ENCODE measurements at regions not wholly inside any gene's neighbourhood (a gene's known extent, or its start where the extent isn't known, plus 50 kb on each side); places are given as distances from the start of the nearest gene placed in this dataset.

DNA sequence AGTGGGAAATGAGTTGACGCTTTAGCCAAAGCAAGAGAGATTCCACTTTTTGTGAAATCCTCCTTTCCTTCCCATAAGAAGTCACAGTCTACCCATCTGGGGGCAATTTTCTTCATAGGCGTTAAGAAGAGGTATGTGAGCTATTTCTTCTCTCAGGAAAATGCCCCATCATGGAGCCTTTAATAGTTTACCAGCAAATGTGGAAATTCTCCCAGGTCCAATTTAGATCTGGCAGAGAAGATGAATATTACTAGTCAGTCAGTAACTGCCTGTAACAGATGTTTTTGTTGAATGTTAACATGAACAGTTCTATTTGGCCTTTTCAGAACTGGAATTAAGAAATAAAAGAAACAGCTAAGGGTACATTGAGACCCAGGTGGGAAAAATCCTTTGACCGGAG is 156.4 kb upstream of the RFX3 start:
- H3F3A ChIP-seq (replicated peaks; ENCODE audit: insufficient read depth) = no peaks in the 10 kb centered on the region
- no peak overlapping the region for H3K9ac ChIP-seq
- H3K4me1 ChIP-seq (ENCODE audit: control insufficient read depth in 1 of 2, insufficient read depth in 2 of 2, low read depth in 1 of 2, low read length in 1 of 2) = no peaks in the 10 kb centered on the region; a peak in 1 of 4 replicates
- H3K79me2 ChIP-seq (ENCODE audit: insufficient read depth) = no peaks in the 10 kb centered on the region
- no peaks in the 10 kb centered on the region for H3K9me2 ChIP-seq
- no peak overlapping the region for H2AFZ ChIP-seq (ENCODE audit: low read depth)
- no peaks in the 10 kb centered on the region for H3K27me3 ChIP-seq (ENCODE audit: insufficient read depth)
- no peaks in the 10 kb centered on the region for H4K20me1 ChIP-seq (ENCODE audit: insufficient read depth)
- no peak overlapping the region for H3K4me2 ChIP-seq
- no peak for DNase-seq
- H3K4me3 ChIP-seq (ENCODE audit: low read depth in 2 of 2, low read length in 1 of 2) = no peak overlapping the region
- H3K9me3 ChIP-seq = no peaks in the 10 kb centered on the region
- no peak for TF ChIP-seq CHD2 (IDR thresholded peaks at IDR 0.05; ENCODE audit: low read length, partially characterized antibody)
- no peak for TF ChIP-seq GATA2 (CRISPR knock-in tag; IDR thresholded peaks at IDR 0.05)
- TF ChIP-seq RAD21 (IDR thresholded peaks at IDR 0.05; ENCODE audit: low read length) = no peak
- TF ChIP-seq NFIC (IDR thresholded peaks at IDR 0.05; ENCODE audit: borderline replicate concordance) = no peak
- no peak for TF ChIP-seq RFX5 (IDR thresholded peaks at IDR 0.05; ENCODE audit: low read length)
- CTCF ChIA-PET = interaction anchor here (0.9 to 1.1 kb wide), 2 partner anchors 26 to 51 kb away, joined by 3 read pairs; no protein-coding TSS in a partner anchor
- H3K36me3 ChIP-seq (replicated peaks in 1 of 2; ENCODE audit: control insufficient read depth in 1 of 2, insufficient read depth in 2 of 2, low read length in 1 of 2) = no peaks in the 10 kb centered on the region
- H3K27ac ChIP-seq (ENCODE audit: low read depth in 2 of 2, low read length in 1 of 2) = no peak overlapping the region
- POLR2A ChIA-PET = no interaction called here
- 83% methylated on average over 3 of the region's 3 CpGs for WGBS (ENCODE audit: low lambda C conversion rate)

DNA sequence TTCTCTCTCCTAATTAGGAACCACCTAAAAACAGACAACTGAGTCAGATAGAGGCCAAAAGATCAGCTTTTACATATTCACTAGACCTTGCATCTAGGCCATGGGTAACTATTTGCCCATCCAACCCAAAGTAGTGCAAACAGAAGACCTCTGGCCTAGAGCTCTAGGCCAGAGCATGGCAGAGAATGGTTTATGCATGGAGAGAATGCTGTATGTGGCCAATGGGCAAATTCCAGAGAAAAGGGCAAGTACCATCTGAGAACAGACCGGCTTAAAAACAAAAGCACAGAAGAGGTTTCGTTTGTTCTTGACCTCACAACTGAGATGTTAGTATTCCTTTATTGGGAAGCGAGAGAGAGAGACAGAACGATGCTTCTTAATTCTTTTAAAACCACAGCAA is 151.7 kb upstream of the RFX3 start:
- Histone ChIP-seq H3K9me2 (no peaks in the 10 kb centered on the region), H3K36me3 (replicated peaks in 1 of 2; ENCODE audit: control insufficient read depth in 1 of 2, insufficient read depth in 2 of 2, low read length in 1 of 2) (no peaks in the 10 kb centered on the region), H3K79me2 (ENCODE audit: insufficient read depth) (no peaks in the 10 kb centered on the region), H3K9ac (no peak overlapping the region), H3K4me3 (ENCODE audit: low read depth in 2 of 2, low read length in 1 of 2) (no peak overlapping the region), H4K20me1 (ENCODE audit: insufficient read depth) (no peaks in the 10 kb centered on the region), H3F3A (replicated peaks; ENCODE audit: insufficient read depth) (no peaks in the 10 kb centered on the region), H3K4me2 (no peak overlapping the region), H3K27me3 (ENCODE audit: insufficient read depth) (no peaks in the 10 kb centered on the region), H3K4me1 (ENCODE audit: control insufficient read depth in 1 of 2, insufficient read depth in 2 of 2, low read depth in 1 of 2, low read length in 1 of 2) (no peaks in the 10 kb centered on the region; a peak in 1 of 4 replicates), H3K9me3 (no peaks in the 10 kb centered on the region), H2AFZ (ENCODE audit: low read depth) (no peak overlapping the region), H3K27ac (ENCODE audit: low read depth in 2 of 2, low read length in 1 of 2) (no peak overlapping the region)
- CTCF ChIA-PET = no interaction called here
- 83% methylated on average over 4 of the region's 4 CpGs for WGBS (ENCODE audit: low lambda C conversion rate)
- DNase-seq = no peak
- POLR2A ChIA-PET = no interaction called here
- TF ChIP-seq, protein P1, sequence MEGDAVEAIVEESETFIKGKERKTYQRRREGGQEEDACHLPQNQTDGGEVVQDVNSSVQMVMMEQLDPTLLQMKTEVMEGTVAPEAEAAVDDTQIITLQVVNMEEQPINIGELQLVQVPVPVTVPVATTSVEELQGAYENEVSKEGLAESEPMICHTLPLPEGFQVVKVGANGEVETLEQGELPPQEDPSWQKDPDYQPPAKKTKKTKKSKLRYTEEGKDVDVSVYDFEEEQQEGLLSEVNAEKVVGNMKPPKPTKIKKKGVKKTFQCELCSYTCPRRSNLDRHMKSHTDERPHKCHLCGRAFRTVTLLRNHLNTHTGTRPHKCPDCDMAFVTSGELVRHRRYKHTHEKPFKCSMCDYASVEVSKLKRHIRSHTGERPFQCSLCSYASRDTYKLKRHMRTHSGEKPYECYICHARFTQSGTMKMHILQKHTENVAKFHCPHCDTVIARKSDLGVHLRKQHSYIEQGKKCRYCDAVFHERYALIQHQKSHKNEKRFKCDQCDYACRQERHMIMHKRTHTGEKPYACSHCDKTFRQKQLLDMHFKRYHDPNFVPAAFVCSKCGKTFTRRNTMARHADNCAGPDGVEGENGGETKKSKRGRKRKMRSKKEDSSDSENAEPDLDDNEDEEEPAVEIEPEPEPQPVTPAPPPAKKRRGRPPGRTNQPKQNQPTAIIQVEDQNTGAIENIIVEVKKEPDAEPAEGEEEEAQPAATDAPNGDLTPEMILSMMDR (IDR thresholded peaks at IDR 0.05) = no peak
- TF ChIP-seq, protein P2, sequence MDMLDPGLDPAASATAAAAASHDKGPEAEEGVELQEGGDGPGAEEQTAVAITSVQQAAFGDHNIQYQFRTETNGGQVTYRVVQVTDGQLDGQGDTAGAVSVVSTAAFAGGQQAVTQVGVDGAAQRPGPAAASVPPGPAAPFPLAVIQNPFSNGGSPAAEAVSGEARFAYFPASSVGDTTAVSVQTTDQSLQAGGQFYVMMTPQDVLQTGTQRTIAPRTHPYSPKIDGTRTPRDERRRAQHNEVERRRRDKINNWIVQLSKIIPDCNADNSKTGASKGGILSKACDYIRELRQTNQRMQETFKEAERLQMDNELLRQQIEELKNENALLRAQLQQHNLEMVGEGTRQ (IDR thresholded peaks at IDR 0.05; ENCODE audit: borderline replicate concordance, low read depth, low read length) = no peak

DNA sequence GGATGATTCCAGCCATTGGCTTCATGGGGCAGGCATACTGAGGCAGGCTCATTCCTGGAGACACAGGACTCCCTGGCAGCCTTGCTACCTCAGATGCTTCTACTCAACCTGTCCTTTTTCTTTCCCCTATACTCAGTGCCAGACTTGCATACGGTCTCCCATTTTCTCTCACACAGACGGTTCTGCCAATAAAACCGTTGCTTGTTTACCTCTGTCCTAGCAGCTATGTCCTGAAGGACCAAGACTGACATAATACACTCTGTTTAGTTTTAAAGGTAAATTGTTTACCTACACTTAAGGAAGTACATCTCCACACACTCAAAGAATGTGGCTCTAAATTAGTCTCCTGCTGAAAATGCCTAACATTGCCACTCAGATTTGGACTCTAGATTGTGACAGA is 151.0 kb upstream of the RFX3 start:
- Histone ChIP-seq H3K79me2 (ENCODE audit: insufficient read depth) (no peaks in the 10 kb centered on the region), H3K36me3 (replicated peaks in 1 of 2; ENCODE audit: control insufficient read depth in 1 of 2, insufficient read depth in 2 of 2, low read length in 1 of 2) (no peaks in the 10 kb centered on the region), H2AFZ (ENCODE audit: low read depth) (no peak overlapping the region), H3K9me3 (no peaks in the 10 kb centered on the region), H3K27me3 (ENCODE audit: insufficient read depth) (no peaks in the 10 kb centered on the region), H3K4me3 (ENCODE audit: low read depth in 2 of 2, low read length in 1 of 2) (no peak overlapping the region), H4K20me1 (ENCODE audit: insufficient read depth) (no peaks in the 10 kb centered on the region), H3K27ac (ENCODE audit: low read depth in 2 of 2, low read length in 1 of 2) (no peak overlapping the region), H3K4me1 (ENCODE audit: control insufficient read depth in 1 of 2, insufficient read depth in 2 of 2, low read depth in 1 of 2, low read length in 1 of 2) (no peaks in the 10 kb centered on the region; a peak in 1 of 4 replicates), H3K9ac (no peak overlapping the region), H3F3A (replicated peaks; ENCODE audit: insufficient read depth) (no peaks in the 10 kb centered on the region), H3K9me2 (no peaks in the 10 kb centered on the region), H3K4me2 (no peak overlapping the region)
- 63% methylated on average over 3 of the region's 3 CpGs for WGBS (ENCODE audit: low lambda C conversion rate)
- TF ChIP-seq GABPA (IDR thresholded peaks at IDR 0.05; ENCODE audit: low read depth) = no peak
- TF ChIP-seq RCOR1 (IDR thresholded peaks at IDR 0.05; ENCODE audit: low read length) = no peak
- no peak for TF ChIP-seq FOSL2 (IDR thresholded peaks at IDR 0.05; ENCODE audit: borderline replicate concordance, low read depth)
- no peak for TF ChIP-seq MEF2A (IDR thresholded peaks at IDR 0.05; ENCODE audit: borderline replicate concordance, low read depth)
- TF ChIP-seq EZH2phosphoT487 (IDR thresholded peaks at IDR 0.05; ENCODE audit: borderline replicate concordance, low read depth) = no peak
- TF ChIP-seq, protein P3, sequence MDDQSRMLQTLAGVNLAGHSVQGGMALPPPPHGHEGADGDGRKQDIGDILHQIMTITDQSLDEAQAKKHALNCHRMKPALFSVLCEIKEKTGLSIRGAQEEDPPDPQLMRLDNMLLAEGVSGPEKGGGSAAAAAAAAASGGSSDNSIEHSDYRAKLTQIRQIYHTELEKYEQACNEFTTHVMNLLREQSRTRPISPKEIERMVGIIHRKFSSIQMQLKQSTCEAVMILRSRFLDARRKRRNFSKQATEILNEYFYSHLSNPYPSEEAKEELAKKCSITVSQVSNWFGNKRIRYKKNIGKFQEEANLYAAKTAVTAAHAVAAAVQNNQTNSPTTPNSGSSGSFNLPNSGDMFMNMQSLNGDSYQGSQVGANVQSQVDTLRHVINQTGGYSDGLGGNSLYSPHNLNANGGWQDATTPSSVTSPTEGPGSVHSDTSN (IDR thresholded peaks at IDR 0.05) = no peak
- no peak for TF ChIP-seq JUND (IDR thresholded peaks at IDR 0.05)
- TF ChIP-seq, protein P2 (IDR thresholded peaks at IDR 0.05; ENCODE audit: borderline replicate concordance, low read depth, low read length) = no peak
- TF ChIP-seq RAD21 (IDR thresholded peaks at IDR 0.05; ENCODE audit: low read length) = no peak
- TF ChIP-seq NRF1 (IDR thresholded peaks at IDR 0.05; ENCODE audit: low read depth, low read length) = no peak
- TF ChIP-seq TCF12 (IDR thresholded peaks at IDR 0.05) = no peak
- no peak for TF ChIP-seq YY1 (IDR thresholded peaks at IDR 0.05; ENCODE audit: low read depth)
- POLR2A ChIA-PET = no interaction called here
- no peak for DNase-seq
- CTCF ChIA-PET = no interaction called here

Data from SK-N-SH (cell line).